HL-60 (cell line): ENCODE measurements at regions not wholly inside any gene's neighbourhood (a gene's known extent, or its start where the extent isn't known, plus 50 kb on each side); places are given as distances from the start of the nearest gene placed in this dataset.

Experiments
- CTCF ChIP-seq: IDR thresholded peaks from one replicate; pipeline ENCODE4 v1.5.1; 2011; ENCODE audit warnings: low read length, control low read depth, inconsistent platforms; ENCODE audit not compliant: insufficient read depth
- POLR2AphosphoS5 ChIP-seq: IDR thresholded peaks from 2 replicates; pipeline ENCODE4 v1.6.1; 2012; ENCODE audit warnings: low read depth

GRCh38 chr9:33651125-33651524 is 127.1 kb downstream of the ANKRD18B start:
- TF ChIP-seq CTCF, result no peak
- TF ChIP-seq POLR2AphosphoS5, result no peak
